HG03139 (cell line): ENCODE measurements at regions not wholly inside any gene's neighbourhood (a gene's known extent, or its start where the extent isn't known, plus 50 kb on each side); places are given as distances from the start of the nearest gene placed in this dataset.
"Not testable (repeated sequence)": the region's sequence is repeated elsewhere in the genome, so short reads cannot be mapped to it uniquely, and the experiment has no call there.

Experiments used
- ATAC-seq: cut with Tn5 transposase; IDR thresholded peaks from one replicate; pipeline ENCODE4 v1.9.1; 2021; ENCODE audit not compliant: unreplicated experiment

- no peak for ATAC-seq
Observed at GRCh38 chr5:100641833-100642232, 106.7 kb downstream of the FAM174A start.

GRCh38 chr5:100643473-100643872 is 108.3 kb downstream of the FAM174A start:
- ATAC-seq = no peak

- ATAC-seq = no peak
Observed at GRCh38 chr5:100644185-100644584, 109.0 kb downstream of the FAM174A start.

GRCh38 chr5:100644776-100645175 is 109.6 kb downstream of the FAM174A start:
- no peak for ATAC-seq

GRCh38 chr5:100646011-100646410 is 110.8 kb downstream of the FAM174A start:
- no peak for ATAC-seq

- no peak for ATAC-seq
Observed at GRCh38 chr5:100646691-100647090, 111.5 kb downstream of the FAM174A start.

- ATAC-seq = peak; percentile 71
Observed at GRCh38 chr5:100647461-100648230, 112.5 kb downstream of the FAM174A start.

- ATAC-seq = no peak
Observed at GRCh38 chr5:100654895-100655294, 119.7 kb downstream of the FAM174A start.

GRCh38 chr5:100656771-100657170 is 121.6 kb downstream of the FAM174A start:
- ATAC-seq = not testable (repeated sequence)

- ATAC-seq = no peak
Observed at GRCh38 chr5:100659080-100659795, 124.1 kb downstream of the FAM174A start.

- ATAC-seq = no peak
Observed at GRCh38 chr5:100664140-100664539, 129.0 kb downstream of the FAM174A start.

- no peak for ATAC-seq
Observed at GRCh38 chr5:100667161-100667630, 132.0 kb downstream of the FAM174A start.

- no peak for ATAC-seq
Observed at GRCh38 chr5:100668511-100668910, 133.3 kb downstream of the FAM174A start.

- ATAC-seq = no peak
Observed at GRCh38 chr5:100676817-100677631, 141.8 kb downstream of the FAM174A start.

- no peak for ATAC-seq
Observed at GRCh38 chr5:100682625-100683024, 147.5 kb downstream of the FAM174A start.

- no peak for ATAC-seq
Observed at GRCh38 chr5:100683881-100684280, 148.7 kb downstream of the FAM174A start.

GRCh38 chr5:100685122-100685521 is 149.9 kb downstream of the FAM174A start:
- not testable (repeated sequence) for ATAC-seq

GRCh38 chr5:100688834-100689233 is 153.7 kb downstream of the FAM174A start:
- ATAC-seq = not testable (repeated sequence)

- no peak for ATAC-seq
Observed at GRCh38 chr5:100690036-100690560, 154.9 kb downstream of the FAM174A start.

GRCh38 chr5:100691085-100691484 is 155.9 kb downstream of the FAM174A start:
- ATAC-seq = no peak

GRCh38 chr5:100691548-100691947 is 156.4 kb downstream of the FAM174A start:
- no peak for ATAC-seq
